HepG2 (cell line): ENCODE measurements at regions not wholly inside any gene's neighbourhood (a gene's known extent, or its start where the extent isn't known, plus 50 kb on each side); places are given as distances from the start of the nearest gene placed in this dataset.

ENCODE experiments used
- ATAC-seq: fragments of 200-7000 bp; cut with Tn5 transposase; 3 replicates; pipeline ENCODE4 v1.9.1; 2020; ENCODE audit warnings: mild to moderate bottlenecking, moderate library complexity
- BruUV-seq: library from RNA; stranded (reverse); fragments of 400-500 nt; replicated peaks from 2 replicates; lab custom pipeline; 2021; lab: Mats Ljungman, UMichigan
- CTCF ChIA-PET: fragments of 300-600 bp; formaldehyde crosslinking; extraction: SDS; loops from one replicate; lab custom pipeline; 2021; ENCODE audit warnings: low total read pairs, inconsistent platforms, low intra/inter-chr PET ratio; lab: Yijun Ruan, JAX
- POLR2A ChIA-PET: fragments of 350-600 bp; sonication (Branson Sonifier 250); formaldehyde crosslinking; loops from one replicate; lab custom pipeline; 2020; ENCODE audit warnings: antibody characterized with exemption, inconsistent platforms; lab: Yijun Ruan, JAX
- DNase-seq: peaks from one replicate; pipeline ENCODE4 v3.0.0-alpha.2; 2015; ENCODE audit warnings: low spot score
- FAIRE-seq: peaks from 3 replicates; lab custom pipeline; 2011; peaks lifted over from hg19 to GRCh38; lab: Jason Lieb, UNC
- H2AFZ ChIP-seq: one replicate; pipeline ENCODE4 v1.6.1; 2011; ENCODE audit warnings: low read length, inconsistent platforms
- H3K27ac ChIP-seq: fragments of 300-600 bp; 3 replicates; pipeline ENCODE4 v1.8.0; 2011; ENCODE audit warnings: mixed run types, mild to moderate bottlenecking, mixed read lengths, low read length, inconsistent platforms; ENCODE audit not compliant: insufficient read depth; ENCODE audit errors: extremely low read length
- H3K27me3 ChIP-seq, 2 experiments: fragments of 200-600 bp in 1 of 2; 2 replicates in 1 of 2; 3 replicates in 1 of 2; pipeline versions ENCODE4 v1.6.0 to v1.8.0; 2011; ENCODE audit warnings: low read length in 2 of 2, mild to moderate bottlenecking in 2 of 2, moderate library complexity in 2 of 2, inconsistent platforms in 1 of 2; ENCODE audit not compliant: insufficient read depth in 2 of 2, control insufficient read depth in 1 of 2
- H3K36me3 ChIP-seq, 2 experiments: fragments of 200-600 bp in 1 of 2; replicated peaks in 1 of 2; 2 replicates in 1 of 2; 3 replicates in 1 of 2; pipeline versions ENCODE4 v1.5.1 to v1.8.0; 2011; ENCODE audit warnings: low read length in 2 of 2, inconsistent platforms in 1 of 2; ENCODE audit not compliant: insufficient read depth in 2 of 2, control insufficient read depth in 1 of 2
- H3K4me1 ChIP-seq: 2 replicates; pipeline ENCODE4 v1.5.1; 2012; ENCODE audit warnings: low read length, inconsistent platforms; ENCODE audit not compliant: insufficient read depth
- H3K4me2 ChIP-seq: 2 replicates; pipeline ENCODE4 v1.6.0; 2011; ENCODE audit warnings: low read depth, low read length, inconsistent platforms
- H3K4me3 ChIP-seq, 3 experiments: fragments of 200-600 bp in 1 of 3; sonication (generic), shearing (Covaris generic) in 1 of 3; replicated peaks in 1 of 3; 2 replicates each; pipeline ENCODE4 v1.5.1; 2011 to 2016; ENCODE audit warnings: low read length in 3 of 3, inconsistent platforms in 2 of 3, low read depth in 2 of 3, mild to moderate bottlenecking in 2 of 3, control low read depth in 1 of 3, mixed read lengths in 1 of 3; ENCODE audit not compliant: insufficient read depth in 1 of 3
- H3K79me2 ChIP-seq: one replicate; pipeline ENCODE4 v1.6.1; 2011; ENCODE audit warnings: low read length, inconsistent platforms; ENCODE audit not compliant: insufficient read depth
- H3K9ac ChIP-seq: 2 replicates; pipeline ENCODE4 v1.6.0; 2011; ENCODE audit warnings: mild to moderate bottlenecking, low read depth, low read length, inconsistent platforms; ENCODE audit not compliant: insufficient read depth
- H3K9me3 ChIP-seq: 2 replicates; pipeline ENCODE4 v1.5.1; 2012; ENCODE audit warnings: mild to moderate bottlenecking, low read length
- H4K20me1 ChIP-seq: 2 replicates; pipeline ENCODE4 v1.6.0; 2011; ENCODE audit warnings: inconsistent platforms, mild to moderate bottlenecking, low read length, moderate library complexity; ENCODE audit not compliant: insufficient read depth
- ARID5B ChIP-seq: IDR thresholded peaks from 2 replicates; pipeline ENCODE4 v1.4.0; 2020; ENCODE audit warnings: mild to moderate bottlenecking, missing genetic modification reagents
- BCL6 ChIP-seq: IDR thresholded peaks from 2 replicates; pipeline ENCODE4 v1.6.1; 2016; ENCODE audit warnings: missing genetic modification reagents, missing compliant biosample characterization
- PBX3 ChIP-seq: sonication (generic); formaldehyde crosslinking; IDR thresholded peaks from 2 replicates; pipeline ENCODE4 v1.8.1; 2023; ENCODE audit warnings: missing genetic modification reagents, inconsistent platforms, borderline replicate concordance
- WGBS: methylation state at CpG from one replicate; pipeline ENCODE4 v1.1.6; 2017; ENCODE audit warnings: low lambda C conversion rate; 5-methylcytosine and 5-hydroxymethylcytosine counted together
- in situ Hi-C: cut with HindIII; loops from 2 replicates; pipeline ENCODE4 v1.10.0; 2017; ENCODE audit warnings: low pct_unique_long_range_greater_than_20kb; ENCODE audit not compliant: extremely low pct_ligation_motif_present
- intact Hi-C: fragments of 100-400 bp; cut with micrococcal nuclease; formaldehyde crosslinking; loops from one replicate; pipeline ENCODE4 v1.10.0; 2022; ENCODE audit not compliant: unreplicated experiment
- TF ChIP-seq, protein P1 (sequence below): sonication (generic); formaldehyde crosslinking; IDR thresholded peaks from 2 replicates; pipeline ENCODE4 v1.8.0; 2022; ENCODE audit warnings: mild to moderate bottlenecking, missing genetic modification reagents, moderate library complexity

DNA sequence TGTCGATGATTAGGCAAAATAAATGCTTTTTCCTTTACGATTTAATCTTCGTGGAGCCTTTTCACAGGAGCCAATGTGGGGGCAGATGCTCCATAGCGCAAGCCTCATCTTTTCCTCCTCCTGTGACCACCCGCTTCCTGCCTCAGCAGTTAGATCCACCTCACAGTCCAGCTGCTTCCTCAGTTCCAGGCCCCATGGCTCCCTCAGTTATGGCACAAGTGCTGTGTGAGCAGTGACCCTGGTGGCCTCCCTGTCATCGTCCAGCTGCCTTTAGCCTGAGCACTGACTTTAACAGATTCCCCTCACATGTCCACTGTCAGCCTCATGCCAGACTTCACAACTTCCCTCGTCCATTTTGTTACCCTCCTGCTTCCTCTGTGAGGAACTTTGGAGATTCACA is 424.6 kb upstream of the GBE1 start:
- intact Hi-C loops (no loop called here), in situ Hi-C loops (no loop called here)
- no TSS peak for BruUV-seq
- Histone ChIP-seq H3K27me3 (no peaks in the 10 kb centered on the region), H3K36me3 (no peaks in the 10 kb centered on the region), H2AFZ (no peak overlapping the region), H3K27ac (no peak overlapping the region), H3K4me2 (no peak overlapping the region), H3K79me2 (no peaks in the 10 kb centered on the region), H3K4me1 (no peaks in the 10 kb centered on the region), H3K4me3 (no peak overlapping the region), H4K20me1 (no peaks in the 10 kb centered on the region), H3K9me3 (no peaks in the 10 kb centered on the region), H3K9ac (no peak overlapping the region)
- CTCF ChIA-PET, result no interaction called here
- 61% methylated on average over 7 of the region's 7 CpGs for WGBS
- FAIRE-seq, result no peak
- POLR2A ChIA-PET, result no interaction called here
- TF ChIP-seq ARID5B (CRISPR knock-in tag) (no peak), BCL6 (no peak), PBX3 (CRISPR knock-in tag) (no peak)
- TF ChIP-seq, protein P1, sequence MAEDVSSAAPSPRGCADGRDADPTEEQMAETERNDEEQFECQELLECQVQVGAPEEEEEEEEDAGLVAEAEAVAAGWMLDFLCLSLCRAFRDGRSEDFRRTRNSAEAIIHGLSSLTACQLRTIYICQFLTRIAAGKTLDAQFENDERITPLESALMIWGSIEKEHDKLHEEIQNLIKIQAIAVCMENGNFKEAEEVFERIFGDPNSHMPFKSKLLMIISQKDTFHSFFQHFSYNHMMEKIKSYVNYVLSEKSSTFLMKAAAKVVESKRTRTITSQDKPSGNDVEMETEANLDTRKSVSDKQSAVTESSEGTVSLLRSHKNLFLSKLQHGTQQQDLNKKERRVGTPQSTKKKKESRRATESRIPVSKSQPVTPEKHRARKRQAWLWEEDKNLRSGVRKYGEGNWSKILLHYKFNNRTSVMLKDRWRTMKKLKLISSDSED, result no peak
- ATAC-seq, result peak; percentile 36; the same call in 1 of the 3 replicates
- no peak for DNase-seq
